Endodermal cell (in vitro differentiated cells): ENCODE measurements at regions not wholly inside any gene's neighbourhood (a gene's known extent, or its start where the extent isn't known, plus 50 kb on each side); places are given as distances from the start of the nearest gene placed in this dataset.

Experiments used
- DNase-seq: peaks from one replicate; pipeline ENCODE4 v3.0.0-alpha.2; 2017
- H3K27ac ChIP-seq: 2 replicates; pipeline ENCODE4 v1.5.1; 2013; ENCODE audit warnings: mild to moderate bottlenecking, low read depth, low read length, moderate library complexity
- H3K27me3 ChIP-seq: 2 replicates; pipeline ENCODE4 v1.6.1; 2013; ENCODE audit warnings: mild to moderate bottlenecking, low read length, moderate library complexity; ENCODE audit not compliant: insufficient read depth, control insufficient read depth, poor library complexity, severe bottlenecking
- H3K36me3 ChIP-seq: 2 replicates; pipeline ENCODE4 v1.7.0; 2013; ENCODE audit warnings: mild to moderate bottlenecking, low read length, moderate library complexity; ENCODE audit not compliant: control insufficient read depth, insufficient read depth
- H3K4me1 ChIP-seq: one replicate; pipeline ENCODE4 v1.7.0; 2013; ENCODE audit warnings: low read length; ENCODE audit not compliant: control insufficient read depth, insufficient read depth
- H3K4me3 ChIP-seq: 2 replicates; pipeline ENCODE4 v1.5.1; 2013; ENCODE audit warnings: mild to moderate bottlenecking, low read length, moderate library complexity
- H3K9ac ChIP-seq: 2 replicates; pipeline ENCODE4 v1.6.1; 2013; ENCODE audit warnings: mild to moderate bottlenecking, low read length, moderate library complexity; ENCODE audit not compliant: poor library complexity, severe bottlenecking; ENCODE audit errors: extremely low read depth
- H3K9me3 ChIP-seq: 2 replicates; pipeline ENCODE4 v1.6.1; 2013; ENCODE audit warnings: mild to moderate bottlenecking, low read length, moderate library complexity; ENCODE audit not compliant: control insufficient read depth
- H3K27ac Mint-ChIP-seq: 2 replicates; pipeline ENCODE4 v1.8.0; 2020; ENCODE audit warnings: mixed read lengths
- H3K27me3 Mint-ChIP-seq: 2 replicates; pipeline ENCODE4 v1.8.0; 2021; ENCODE audit warnings: mild to moderate bottlenecking, mixed read lengths; ENCODE audit not compliant: insufficient read depth
- H3K36me3 Mint-ChIP-seq: 2 replicates; pipeline ENCODE4 v1.8.0; 2020; ENCODE audit warnings: low read depth, mixed read lengths
- H3K4me1 Mint-ChIP-seq: 2 replicates; pipeline ENCODE4 v1.8.0; 2020; ENCODE audit warnings: mixed read lengths
- H3K4me3 Mint-ChIP-seq: 2 replicates; pipeline ENCODE4 v1.8.0; 2020; ENCODE audit warnings: mild to moderate bottlenecking, moderate library complexity, mixed read lengths
- H3K9me3 Mint-ChIP-seq: 2 replicates; pipeline ENCODE4 v1.8.0; 2020; ENCODE audit warnings: mild to moderate bottlenecking, mixed read lengths
- CTCF ChIP-seq: fragments of 200-600 bp; sonication (generic); conservative IDR thresholded peaks from 2 replicates; pipeline ENCODE4 v1.5.0; 2021; ENCODE audit warnings: antibody characterized with exemption, mild to moderate bottlenecking
- WGBS, 2 experiments: methylation state at CpG; one replicate each; pipeline versions ENCODE4 v1.1.5 to v1.1.7; 2013; ENCODE audit warnings: missing lambda C conversion rate in 2 of 2, mixed read lengths in 1 of 2; ENCODE audit not compliant: insufficient coverage in 1 of 2, insufficient read length in 1 of 2; 5-methylcytosine and 5-hydroxymethylcytosine counted together

- Histone ChIP-seq H3K4me3 (no peak overlapping the region), H3K36me3 (no peaks in the 10 kb centered on the region), H3K27me3 (no peaks in the 10 kb centered on the region), H3K27ac (no peak overlapping the region), H3K9me3 (no peaks in the 10 kb centered on the region), H3K9ac (no peak overlapping the region), H3K4me1 (no peaks in the 10 kb centered on the region)
- no peaks in the 10 kb centered on the region for H3K36me3 Mint-ChIP-seq
- no peak overlapping the region for H3K4me3 Mint-ChIP-seq
- no peak overlapping the region for H3K27ac Mint-ChIP-seq
- H3K4me1 Mint-ChIP-seq: no peaks in the 10 kb centered on the region
- no peak for DNase-seq
- WGBS, 2 experiments: 91 to 95% methylated on average over 7 of the region's 7 CpGs
- no peaks in the 10 kb centered on the region for H3K9me3 Mint-ChIP-seq
- H3K27me3 Mint-ChIP-seq: no peaks in the 10 kb centered on the region
- no peak for TF ChIP-seq CTCF
Measured at GRCh38 chr10:44682507-44682906, 228.6 kb upstream of the TMEM72 start.

- 89 to 98% methylated on average over 1 to 2 of the region's 2 CpGs for WGBS, 2 experiments
- H3K9ac ChIP-seq: no peak overlapping the region
Measured at GRCh38 chr10:44684661-44685060, 226.5 kb upstream of the TMEM72 start.

GRCh38 chr10:44685220-44685619, 225.9 kb upstream of the TMEM72 start:
- no peak for TF ChIP-seq CTCF

More at GRCh38 chr10:44684661-44685060, 226.5 kb upstream of the TMEM72 start:
- Histone ChIP-seq H3K36me3 (no peaks in the 10 kb centered on the region), H3K9me3 (no peaks in the 10 kb centered on the region), H3K27me3 (no peaks in the 10 kb centered on the region), H3K4me3 (no peak overlapping the region), H3K4me1 (no peaks in the 10 kb centered on the region), H3K27ac (no peak overlapping the region)
- Mint-ChIP-seq H3K4me3 (no peak overlapping the region), H3K36me3 (no peaks in the 10 kb centered on the region), H3K9me3 (no peaks in the 10 kb centered on the region), H3K27me3 (no peaks in the 10 kb centered on the region), H3K27ac (no peak overlapping the region), H3K4me1 (no peaks in the 10 kb centered on the region)
- no peak for DNase-seq
- TF ChIP-seq CTCF: no peak

More at GRCh38 chr10:44685220-44685619, 225.9 kb upstream of the TMEM72 start:
- H3K9ac ChIP-seq: no peak overlapping the region
- H3K36me3 ChIP-seq: no peaks in the 10 kb centered on the region
- Mint-ChIP-seq H3K4me3 (no peak overlapping the region), H3K27me3 (no peaks in the 10 kb centered on the region), H3K9me3 (no peaks in the 10 kb centered on the region), H3K4me1 (no peaks in the 10 kb centered on the region), H3K27ac (no peak overlapping the region), H3K36me3 (no peaks in the 10 kb centered on the region)
- DNase-seq: no peak
- H3K4me1 ChIP-seq: no peaks in the 10 kb centered on the region
- H3K9me3 ChIP-seq: no peaks in the 10 kb centered on the region
- no peak overlapping the region for H3K27ac ChIP-seq
- WGBS, 2 experiments: 85 to 98% methylated on average over 5 to 6 of the region's 6 CpGs
- no peaks in the 10 kb centered on the region for H3K27me3 ChIP-seq
- no peak overlapping the region for H3K4me3 ChIP-seq
